Neural cell (in vitro differentiated cells): ENCODE measurements at regions not wholly inside any gene's neighbourhood (a gene's known extent, or its start where the extent isn't known, plus 50 kb on each side); places are given as distances from the start of the nearest gene placed in this dataset.

Experiments used
- CTCF ChIP-seq: fragments of 450-650 bp; IDR thresholded peaks from 2 replicates; pipeline ENCODE4 v1.5.1; 2014; ENCODE audit warnings: antibody characterized with exemption, mild to moderate bottlenecking, moderate library complexity; ENCODE audit not compliant: poor library complexity, severe bottlenecking
- POLR2AphosphoS5 ChIP-seq: IDR thresholded peaks from 2 replicates; pipeline ENCODE4 v1.6.1; 2012

- TF ChIP-seq CTCF (no peak), POLR2AphosphoS5 (no peak)
Measured at GRCh38 chr5:121695307-121695706, 156.4 kb upstream of the FTMT start.
